Endodermal cell (in vitro differentiated cells): ENCODE measurements at regions not wholly inside any gene's neighbourhood (a gene's known extent, or its start where the extent isn't known, plus 50 kb on each side); places are given as distances from the start of the nearest gene placed in this dataset.

Experiments
- DNase-seq: peaks from one replicate; pipeline ENCODE4 v3.0.0-alpha.2; 2017
- H3K27ac ChIP-seq: 2 replicates; pipeline ENCODE4 v1.5.1; 2013; ENCODE audit warnings: mild to moderate bottlenecking, low read depth, low read length, moderate library complexity
- H3K27me3 ChIP-seq: 2 replicates; pipeline ENCODE4 v1.6.1; 2013; ENCODE audit warnings: mild to moderate bottlenecking, low read length, moderate library complexity; ENCODE audit not compliant: insufficient read depth, control insufficient read depth, poor library complexity, severe bottlenecking
- H3K36me3 ChIP-seq: 2 replicates; pipeline ENCODE4 v1.7.0; 2013; ENCODE audit warnings: mild to moderate bottlenecking, low read length, moderate library complexity; ENCODE audit not compliant: control insufficient read depth, insufficient read depth
- H3K4me1 ChIP-seq: one replicate; pipeline ENCODE4 v1.7.0; 2013; ENCODE audit warnings: low read length; ENCODE audit not compliant: control insufficient read depth, insufficient read depth
- H3K4me3 ChIP-seq: 2 replicates; pipeline ENCODE4 v1.5.1; 2013; ENCODE audit warnings: mild to moderate bottlenecking, low read length, moderate library complexity
- H3K9ac ChIP-seq: 2 replicates; pipeline ENCODE4 v1.6.1; 2013; ENCODE audit warnings: mild to moderate bottlenecking, low read length, moderate library complexity; ENCODE audit not compliant: poor library complexity, severe bottlenecking; ENCODE audit errors: extremely low read depth
- H3K9me3 ChIP-seq: 2 replicates; pipeline ENCODE4 v1.6.1; 2013; ENCODE audit warnings: mild to moderate bottlenecking, low read length, moderate library complexity; ENCODE audit not compliant: control insufficient read depth
- H3K27ac Mint-ChIP-seq: 2 replicates; pipeline ENCODE4 v1.8.0; 2020; ENCODE audit warnings: mixed read lengths
- H3K27me3 Mint-ChIP-seq: 2 replicates; pipeline ENCODE4 v1.8.0; 2021; ENCODE audit warnings: mild to moderate bottlenecking, mixed read lengths; ENCODE audit not compliant: insufficient read depth
- H3K36me3 Mint-ChIP-seq: 2 replicates; pipeline ENCODE4 v1.8.0; 2020; ENCODE audit warnings: low read depth, mixed read lengths
- H3K4me1 Mint-ChIP-seq: 2 replicates; pipeline ENCODE4 v1.8.0; 2020; ENCODE audit warnings: mixed read lengths
- H3K4me3 Mint-ChIP-seq: 2 replicates; pipeline ENCODE4 v1.8.0; 2020; ENCODE audit warnings: mild to moderate bottlenecking, moderate library complexity, mixed read lengths
- H3K9me3 Mint-ChIP-seq: 2 replicates; pipeline ENCODE4 v1.8.0; 2020; ENCODE audit warnings: mild to moderate bottlenecking, mixed read lengths
- CTCF ChIP-seq: fragments of 200-600 bp; sonication (generic); conservative IDR thresholded peaks from 2 replicates; pipeline ENCODE4 v1.5.0; 2021; ENCODE audit warnings: antibody characterized with exemption, mild to moderate bottlenecking
- WGBS, 2 experiments: methylation state at CpG; one replicate each; pipeline versions ENCODE4 v1.1.5 to v1.1.7; 2013; ENCODE audit warnings: missing lambda C conversion rate in 2 of 2, mixed read lengths in 1 of 2; ENCODE audit not compliant: insufficient coverage in 1 of 2, insufficient read length in 1 of 2; 5-methylcytosine and 5-hydroxymethylcytosine counted together

DNA sequence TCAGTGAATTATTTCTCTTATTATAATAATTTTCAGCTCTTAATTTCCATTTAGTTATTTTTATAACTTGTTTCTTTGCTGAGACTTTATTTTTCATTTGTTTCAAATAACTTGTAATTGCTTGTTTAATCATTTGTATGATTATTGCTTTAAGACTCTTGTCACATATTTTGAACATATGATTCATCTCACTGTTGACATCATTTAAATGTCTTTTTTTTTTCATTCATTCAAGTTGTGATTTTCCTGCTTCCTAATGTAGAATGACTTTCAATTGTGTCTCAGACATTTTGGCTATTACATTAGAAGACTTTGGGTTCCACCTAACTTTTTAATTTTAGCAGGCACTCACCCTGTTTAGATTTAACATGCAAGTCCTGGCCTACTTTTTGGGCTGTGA, 234.8 kb upstream of the DIPK2B start:
- peaks cover 28% of the 10 kb centered on the region for H3K4me1 Mint-ChIP-seq
- H3K4me3 Mint-ChIP-seq: no peak overlapping the region

DNA sequence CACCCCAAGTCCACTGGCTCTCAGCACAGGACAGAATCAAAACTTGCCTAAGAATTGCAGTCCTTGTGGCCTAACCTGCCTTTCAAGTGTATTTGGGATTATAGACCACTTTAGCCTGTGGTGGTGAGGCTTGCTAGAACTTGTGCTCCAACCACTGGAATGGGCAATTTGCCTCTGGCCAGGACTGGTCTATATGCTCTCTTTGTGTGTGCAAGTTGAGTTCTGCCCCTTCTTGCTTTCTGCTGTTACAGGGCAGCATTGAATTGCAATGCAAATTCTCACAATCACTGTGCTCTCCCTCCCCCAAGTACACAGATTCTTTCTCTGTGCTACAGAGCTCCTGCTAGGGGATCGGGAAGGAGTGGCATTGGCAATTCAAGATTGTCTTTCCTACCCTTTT, 233.6 kb upstream of the DIPK2B start:
- H3K27ac Mint-ChIP-seq: peak overlapping the region; percentile 83
- peaks cover 28% of the 10 kb centered on the region for H3K4me1 Mint-ChIP-seq
- WGBS, 2 experiments: 31% methylated on average over 1 of the region's 1 CpG; no CpG with 5 or more reads in 1 of the 2 experiments
- peaks cover 4% of the 10 kb centered on the region for H3K4me1 ChIP-seq
- H3K36me3 Mint-ChIP-seq: no peaks in the 10 kb centered on the region
- H3K9me3 ChIP-seq: no peaks in the 10 kb centered on the region
- H3K27me3 Mint-ChIP-seq: peaks cover 3% of the 10 kb centered on the region
- TF ChIP-seq CTCF: no peak
- H3K9ac ChIP-seq: no peak overlapping the region
- no peaks in the 10 kb centered on the region for H3K27me3 ChIP-seq
- H3K27ac ChIP-seq: no peak overlapping the region
- peak overlapping the region; percentile 53 for H3K4me3 ChIP-seq
- H3K36me3 ChIP-seq: no peaks in the 10 kb centered on the region
- DNase-seq: no peak
- H3K9me3 Mint-ChIP-seq: peaks cover 41% of the 10 kb centered on the region
- no peak overlapping the region for H3K4me3 Mint-ChIP-seq

More for the DNA sequence above, 234.8 kb upstream of the DIPK2B start:
- H3K4me1 ChIP-seq: peaks cover 4% of the 10 kb centered on the region
- H3K9ac ChIP-seq: no peak overlapping the region
- no peaks in the 10 kb centered on the region for H3K27me3 Mint-ChIP-seq
- no peaks in the 10 kb centered on the region for H3K9me3 ChIP-seq
- H3K4me3 ChIP-seq: peak overlapping the region; percentile 53
- no peaks in the 10 kb centered on the region for H3K36me3 Mint-ChIP-seq
- DNase-seq: no peak
- H3K27ac ChIP-seq: no peak overlapping the region
- H3K27me3 ChIP-seq: no peaks in the 10 kb centered on the region
- H3K9me3 Mint-ChIP-seq: peaks cover 36% of the 10 kb centered on the region
- H3K36me3 ChIP-seq: no peaks in the 10 kb centered on the region
- TF ChIP-seq CTCF: no peak
- H3K27ac Mint-ChIP-seq: no peak overlapping the region

DNA sequence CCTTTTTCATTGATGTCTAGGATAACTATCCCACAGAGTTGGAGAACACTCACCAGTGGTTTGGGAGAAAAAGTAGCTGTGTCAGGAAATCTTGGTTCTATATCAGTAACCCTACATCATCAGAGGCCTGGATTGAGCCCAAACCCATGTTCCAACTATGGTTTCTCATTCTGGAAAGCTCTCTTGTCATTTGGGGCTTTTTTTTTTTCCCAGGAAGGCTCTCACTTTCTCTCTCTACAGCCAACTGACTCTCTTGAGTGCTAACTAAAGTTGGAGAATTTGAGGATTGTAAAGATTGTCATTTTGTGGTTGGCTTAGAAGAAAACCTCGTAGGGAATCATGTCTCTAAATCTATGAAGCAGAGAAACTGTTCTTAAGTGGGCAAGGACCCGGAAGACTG, 228.2 kb upstream of the DIPK2B start:
- TF ChIP-seq CTCF: no peak
- Mint-ChIP-seq H3K27ac (no peak overlapping the region), H3K4me3 (no peak overlapping the region), H3K4me1 (peaks cover 11% of the 10 kb centered on the region), H3K9me3 (peaks cover 51% of the 10 kb centered on the region), H3K27me3 (peaks cover 3% of the 10 kb centered on the region), H3K36me3 (no peaks in the 10 kb centered on the region)
- H3K27ac ChIP-seq: no peak overlapping the region
- H3K9me3 ChIP-seq: no peaks in the 10 kb centered on the region
- H3K4me1 ChIP-seq: peaks cover 2% of the 10 kb centered on the region
- WGBS, 2 experiments: 100% methylated on average over 2 of the region's 2 CpGs; no CpG with 5 or more reads in 1 of the 2 experiments
- H3K36me3 ChIP-seq: no peaks in the 10 kb centered on the region
- no peak overlapping the region for H3K9ac ChIP-seq
- H3K27me3 ChIP-seq: no peaks in the 10 kb centered on the region
- H3K4me3 ChIP-seq: no peak overlapping the region
- no peak for DNase-seq
